UCSD-AML1 (cell line): ENCODE measurements at regions not wholly inside any gene's neighbourhood (a gene's known extent, or its start where the extent isn't known, plus 50 kb on each side); places are given as distances from the start of the nearest gene placed in this dataset.

Experiments
- DNase-seq: peaks from one replicate; lab custom pipeline; 2025; ENCODE audit not compliant: unreplicated experiment; lab: John Stamatoyannopoulos, UW

- no peak for DNase-seq
These were observed 433.2 kb downstream of the HINT1 start for GRCh38 chr5:130731839-130732238.

- no peak for DNase-seq
These were observed 435.5 kb downstream of the HINT1 start for GRCh38 chr5:130729541-130729940.

- no peak for DNase-seq
These were observed 437.2 kb downstream of the HINT1 start for GRCh38 chr5:130727830-130728229.

- DNase-seq = no peak
These were observed 440.4 kb downstream of the HINT1 start for GRCh38 chr5:130724658-130725057.

GRCh38 chr5:130720355-130720754, 444.7 kb downstream of the HINT1 start:
- no peak for DNase-seq

GRCh38 chr5:130715541-130715940, 449.5 kb downstream of the HINT1 start:
- no peak for DNase-seq

GRCh38 chr5:130714200-130714599, 450.9 kb downstream of the HINT1 start:
- DNase-seq = no peak

- no peak for DNase-seq
These were observed 452.7 kb downstream of the HINT1 start for GRCh38 chr5:130712324-130712723.

- no peak for DNase-seq
These were observed 454.5 kb downstream of the HINT1 start for GRCh38 chr5:130710596-130710995.

- no peak for DNase-seq
These were observed 456.3 kb downstream of the HINT1 start for GRCh38 chr5:130708754-130709153.

- no peak for DNase-seq
These were observed 458.4 kb downstream of the HINT1 start for GRCh38 chr5:130706696-130707095.

GRCh38 chr5:130705368-130705767, 459.7 kb downstream of the HINT1 start:
- no peak for DNase-seq

- DNase-seq = no peak
These were observed 471.5 kb downstream of the HINT1 start for GRCh38 chr5:130693509-130693908.

- DNase-seq = no peak
These were observed 472.3 kb downstream of the HINT1 start for GRCh38 chr5:130692770-130693169.

- DNase-seq = no peak
These were observed 475.2 kb downstream of the HINT1 start for GRCh38 chr5:130689831-130690230.

- no peak for DNase-seq
These were observed 477.8 kb downstream of the HINT1 start for GRCh38 chr5:130687085-130687733.

GRCh38 chr5:130678637-130679036, 486.4 kb downstream of the HINT1 start:
- DNase-seq = no peak

GRCh38 chr5:130666462-130666861, 498.6 kb downstream of the HINT1 start:
- no peak for DNase-seq

- no peak for DNase-seq
These were observed 512.9 kb downstream of the HINT1 start for GRCh38 chr5:130652176-130652575.

GRCh38 chr5:130651440-130651839, 513.6 kb downstream of the HINT1 start:
- no peak for DNase-seq

- no peak for DNase-seq
These were observed 521.7 kb downstream of the HINT1 start for GRCh38 chr5:130643321-130643720.

- DNase-seq = no peak
These were observed 522.6 kb downstream of the HINT1 start for GRCh38 chr5:130642461-130642860.

- DNase-seq = no peak
These were observed 537.9 kb downstream of the HINT1 start for GRCh38 chr5:130627145-130627544.
